ENCODE measurements at regions not wholly inside any gene's neighbourhood (a gene's known extent, or its start where the extent isn't known, plus 50 kb on each side); places are given as distances from the start of the nearest gene placed in this dataset.

GRCh38 chr3:56980798-56981390 is 79.6 kb upstream of the SPATA12 start:
- Histone ChIP-seq H3K9me2 (replicated peaks; ENCODE audit: low read depth, low read length) (no peaks in the 10 kb centered on the region), H3K4me1 (ENCODE audit: insufficient read depth, low read length, poor library complexity, severe bottlenecking) (peaks cover 16% of the 10 kb centered on the region), H3K4me2 (ENCODE audit: low read depth, low read length, poor library complexity, severe bottlenecking) (no peak overlapping the region)

DNA sequence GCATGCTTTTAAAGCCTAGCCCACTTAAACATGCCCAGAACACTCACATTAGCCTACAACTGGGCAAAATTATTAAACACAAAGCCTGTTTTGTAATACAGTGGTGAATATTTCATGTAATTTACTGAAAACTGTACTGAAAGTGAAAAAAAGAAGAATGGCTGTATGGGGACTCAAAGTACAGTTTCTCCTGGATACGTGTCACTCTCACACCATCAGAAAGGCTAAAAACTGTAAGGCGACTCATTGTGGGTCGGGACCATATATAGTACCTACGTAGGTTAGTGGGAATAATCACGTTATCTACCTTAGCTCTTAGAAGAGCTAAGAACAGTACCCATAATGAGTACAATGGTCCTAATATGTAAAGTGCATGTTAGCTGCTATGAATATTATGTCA is 80.2 kb upstream of the SPATA12 start:
- no peak for TF ChIP-seq EZH2phosphoT487 (IDR thresholded peaks at IDR 0.05; ENCODE audit: borderline replicate concordance)
- TF ChIP-seq CTCF (conservative IDR thresholded peaks at IDR 0.05; ENCODE audit: low read length) = no peak
- H4K20me1 ChIP-seq (ENCODE audit: insufficient read depth, low read length, poor library complexity, severe bottlenecking) = no peaks in the 10 kb centered on the region
- no peaks in the 10 kb centered on the region for H3K9me3 ChIP-seq (ENCODE audit: insufficient read depth, low read depth, low read length)
- H3F3A ChIP-seq (ENCODE audit: low read depth) = no peaks in the 10 kb centered on the region
- H3K4me1 ChIP-seq (ENCODE audit: insufficient read depth, low read length, poor library complexity, severe bottlenecking) = peaks cover 10% of the 10 kb centered on the region
- H3K4me2 ChIP-seq (ENCODE audit: low read depth, low read length, poor library complexity, severe bottlenecking) = no peak overlapping the region
- H3K4me3 ChIP-seq (ENCODE audit: low read length, poor library complexity, severe bottlenecking) = no peak overlapping the region
- peak overlapping the region; percentile 65; the same call in 1 of the 2 replicates for H2AFZ ChIP-seq (ENCODE audit: low read length)
- H3K9ac ChIP-seq (ENCODE audit: low read depth, low read length, poor library complexity, severe bottlenecking) = no peak overlapping the region
- H3K27me3 ChIP-seq (ENCODE audit: insufficient read depth, low read length, poor library complexity, severe bottlenecking) = no peaks in the 10 kb centered on the region
- no peaks in the 10 kb centered on the region for H3K36me3 ChIP-seq (ENCODE audit: insufficient read depth, low read length)
- no peaks in the 10 kb centered on the region for H3K79me2 ChIP-seq (ENCODE audit: insufficient read depth, low read length)
- no peaks in the 10 kb centered on the region for H3K9me2 ChIP-seq (replicated peaks; ENCODE audit: low read depth, low read length)

More at GRCh38 chr3:56980798-56981390, 79.6 kb upstream of the SPATA12 start:
- Histone ChIP-seq H3K4me3 (ENCODE audit: low read length, poor library complexity, severe bottlenecking) (no peak overlapping the region), H2AFZ (ENCODE audit: low read length) (peak overlapping the region; percentile 65), H3K9ac (ENCODE audit: low read depth, low read length, poor library complexity, severe bottlenecking) (no peak overlapping the region), H3K9me3 (ENCODE audit: insufficient read depth, low read depth, low read length) (no peaks in the 10 kb centered on the region), H4K20me1 (ENCODE audit: insufficient read depth, low read length, poor library complexity, severe bottlenecking) (no peaks in the 10 kb centered on the region), H3K27me3 (ENCODE audit: insufficient read depth, low read length, poor library complexity, severe bottlenecking) (no peaks in the 10 kb centered on the region), H3F3A (ENCODE audit: low read depth) (no peaks in the 10 kb centered on the region), H3K79me2 (ENCODE audit: insufficient read depth, low read length) (no peaks in the 10 kb centered on the region), H3K36me3 (ENCODE audit: insufficient read depth, low read length) (no peaks in the 10 kb centered on the region)
- TF ChIP-seq CTCF (conservative IDR thresholded peaks at IDR 0.05; ENCODE audit: low read length) = no peak
- TF ChIP-seq EZH2phosphoT487 (IDR thresholded peaks at IDR 0.05; ENCODE audit: borderline replicate concordance) = no peak

DNA sequence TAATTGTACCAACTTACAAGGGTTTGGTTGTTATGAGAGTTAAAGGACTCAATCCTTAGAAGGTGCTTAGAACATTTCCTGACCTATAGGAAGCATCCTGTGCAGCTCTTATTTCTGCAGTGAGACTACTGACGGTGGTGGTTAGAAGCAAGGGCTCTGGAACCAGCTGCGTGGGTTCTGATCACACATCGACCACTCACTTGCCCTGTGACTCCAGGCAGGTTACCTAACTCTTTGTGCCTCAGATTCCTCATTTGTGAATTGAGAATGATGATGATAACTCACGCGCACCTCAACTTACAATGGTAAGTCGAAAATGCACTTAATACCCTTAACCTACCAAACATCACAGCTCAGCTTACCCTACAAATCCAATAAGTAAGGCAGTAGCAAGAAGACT is 80.7 kb upstream of the SPATA12 start:
- Histone ChIP-seq H3K36me3 (ENCODE audit: insufficient read depth, low read length) (no peaks in the 10 kb centered on the region), H3F3A (ENCODE audit: low read depth) (no peaks in the 10 kb centered on the region), H3K4me1 (ENCODE audit: insufficient read depth, low read length, poor library complexity, severe bottlenecking) (peaks cover 10% of the 10 kb centered on the region), H3K27me3 (ENCODE audit: insufficient read depth, low read length, poor library complexity, severe bottlenecking) (no peaks in the 10 kb centered on the region), H3K9me3 (ENCODE audit: insufficient read depth, low read depth, low read length) (no peaks in the 10 kb centered on the region), H2AFZ (ENCODE audit: low read length) (0 out of 2 replicates have a peak overlapping the region, but pooled peaks have one; percentile 65), H3K4me2 (ENCODE audit: low read depth, low read length, poor library complexity, severe bottlenecking) (no peak overlapping the region), H3K9ac (ENCODE audit: low read depth, low read length, poor library complexity, severe bottlenecking) (no peak overlapping the region), H4K20me1 (ENCODE audit: insufficient read depth, low read length, poor library complexity, severe bottlenecking) (no peaks in the 10 kb centered on the region), H3K9me2 (replicated peaks; ENCODE audit: low read depth, low read length) (no peaks in the 10 kb centered on the region), H3K4me3 (ENCODE audit: low read length, poor library complexity, severe bottlenecking) (no peak overlapping the region), H3K79me2 (ENCODE audit: insufficient read depth, low read length) (no peaks in the 10 kb centered on the region)
- TF ChIP-seq EZH2phosphoT487 (IDR thresholded peaks at IDR 0.05; ENCODE audit: borderline replicate concordance) = no peak
- TF ChIP-seq CTCF (conservative IDR thresholded peaks at IDR 0.05; ENCODE audit: low read length) = no peak
